COLO668 (cell line): ENCODE measurements at regions not wholly inside any gene's neighbourhood (a gene's known extent, or its start where the extent isn't known, plus 50 kb on each side); places are given as distances from the start of the nearest gene placed in this dataset.

ENCODE experiments used
- DNase-seq: peaks from one replicate; lab custom pipeline; 2025; ENCODE audit not compliant: unreplicated experiment; lab: John Stamatoyannopoulos, UW

- DNase-seq = no peak
Observed at GRCh38 chr5:133744960-133745308, 132.6 kb upstream of the FSTL4 start.

DNA sequence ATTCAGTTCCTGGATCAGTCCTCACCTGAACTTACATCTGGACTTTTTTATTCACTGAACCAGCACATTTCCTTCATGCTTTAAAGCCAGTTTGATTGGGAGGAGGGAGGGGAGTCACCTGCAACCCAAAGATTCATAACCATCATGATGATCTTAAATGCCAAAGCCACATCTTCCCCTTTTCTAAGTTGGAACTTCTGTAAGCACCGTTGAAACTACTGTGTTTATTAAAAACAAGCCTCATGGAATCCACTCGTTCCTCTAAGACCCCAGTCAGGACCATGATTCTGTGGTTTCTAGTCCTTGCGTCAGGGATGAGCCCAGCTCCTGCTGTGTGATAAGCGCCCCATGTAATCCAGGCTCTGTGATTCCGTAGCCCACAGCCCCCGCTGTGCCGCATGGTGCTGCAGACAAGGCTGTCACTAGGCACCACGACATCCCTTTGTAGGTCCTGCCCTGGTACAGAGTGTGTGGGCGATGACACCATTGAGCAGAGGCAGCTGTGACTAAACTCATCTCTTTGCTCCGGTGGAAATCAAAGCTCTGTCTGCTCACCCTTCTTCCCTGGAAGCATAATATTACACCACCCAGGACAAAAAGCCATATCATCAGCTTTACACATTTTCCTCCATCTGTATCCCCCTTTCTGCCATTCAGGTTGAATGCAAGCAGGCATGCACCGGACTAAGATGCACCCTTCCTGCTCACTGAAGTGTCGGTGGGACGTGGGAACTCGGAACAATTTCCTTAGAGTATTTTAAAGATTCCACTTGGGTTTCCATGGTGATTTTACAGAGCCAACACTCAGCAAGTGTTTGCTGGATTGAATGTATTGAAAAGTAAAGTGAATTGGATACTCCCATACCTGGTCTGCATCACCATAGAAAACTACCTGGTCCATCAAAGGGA lies 132.0 kb upstream of the FSTL4 start:
- no peak for DNase-seq

DNA sequence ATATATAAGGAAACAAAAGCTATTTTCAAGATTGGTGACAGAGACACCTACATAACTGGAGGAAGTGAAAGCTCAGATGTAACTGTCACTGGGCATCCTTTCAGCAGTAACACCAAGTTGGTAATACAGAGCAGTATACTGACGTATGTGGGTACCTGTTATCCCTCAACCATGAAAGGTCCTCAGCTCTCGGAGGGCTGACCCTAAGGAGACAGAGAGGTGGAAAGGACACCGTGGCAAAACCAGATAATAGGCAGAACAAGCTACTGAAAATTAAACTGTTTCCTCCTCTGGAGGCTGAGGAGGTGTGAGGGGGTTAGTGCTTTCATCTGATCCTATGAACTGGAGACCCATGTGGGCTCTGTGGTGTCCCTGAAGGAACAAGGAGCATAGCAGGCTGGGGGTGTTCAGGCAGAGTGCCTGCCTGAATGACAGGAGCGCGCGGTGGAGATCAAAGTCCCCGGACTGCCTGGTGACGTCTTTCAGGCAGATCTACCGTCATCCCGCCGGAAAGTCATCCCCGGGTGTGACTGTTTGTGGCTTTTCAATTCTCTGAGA lies 130.2 kb upstream of the FSTL4 start:
- DNase-seq = no peak

- no peak for DNase-seq
Observed at GRCh38 chr5:133741818-133742355, 129.5 kb upstream of the FSTL4 start.

DNA sequence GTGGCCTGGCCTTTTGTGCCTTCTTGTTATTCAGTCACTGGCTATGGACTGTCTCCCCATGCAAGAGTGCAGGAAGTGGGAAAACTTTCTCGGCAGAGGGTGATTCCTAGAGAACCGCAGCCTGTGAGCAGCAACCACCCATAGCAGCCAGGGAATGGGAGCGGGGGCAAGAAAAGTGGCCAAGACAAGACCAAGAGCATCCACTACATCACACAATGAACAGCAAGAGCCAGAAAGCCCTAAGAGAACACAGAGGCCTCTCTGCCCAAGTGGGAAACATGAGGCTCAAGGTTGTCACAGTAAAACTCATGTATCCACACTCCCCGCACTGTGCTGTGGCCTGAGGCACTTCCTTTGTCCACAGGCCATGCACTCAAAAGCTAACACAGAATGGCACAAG lies 129.1 kb upstream of the FSTL4 start:
- DNase-seq = no peak

GRCh38 chr5:133739181-133739780 lies 126.9 kb upstream of the FSTL4 start:
- no peak for DNase-seq

DNA sequence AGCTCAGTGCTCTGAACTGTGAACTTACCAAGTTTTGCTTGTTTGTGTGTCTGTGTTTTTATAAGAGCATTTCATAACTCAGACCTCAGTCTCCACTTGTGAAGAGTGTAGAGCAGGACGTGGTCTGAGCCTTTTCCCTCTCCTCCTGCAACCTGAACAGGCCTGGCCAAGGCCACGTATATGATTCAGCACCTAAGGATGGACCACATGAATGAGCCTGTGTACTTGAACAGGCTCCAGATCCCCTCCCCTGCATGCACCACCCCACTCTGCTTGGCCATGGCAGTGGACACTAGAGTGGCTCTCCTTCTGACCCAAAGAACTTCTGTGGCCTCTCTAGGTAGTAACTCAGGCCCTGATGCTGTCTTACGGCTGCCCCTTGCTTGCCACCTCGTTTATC lies 125.9 kb upstream of the FSTL4 start:
- DNase-seq = no peak

DNA sequence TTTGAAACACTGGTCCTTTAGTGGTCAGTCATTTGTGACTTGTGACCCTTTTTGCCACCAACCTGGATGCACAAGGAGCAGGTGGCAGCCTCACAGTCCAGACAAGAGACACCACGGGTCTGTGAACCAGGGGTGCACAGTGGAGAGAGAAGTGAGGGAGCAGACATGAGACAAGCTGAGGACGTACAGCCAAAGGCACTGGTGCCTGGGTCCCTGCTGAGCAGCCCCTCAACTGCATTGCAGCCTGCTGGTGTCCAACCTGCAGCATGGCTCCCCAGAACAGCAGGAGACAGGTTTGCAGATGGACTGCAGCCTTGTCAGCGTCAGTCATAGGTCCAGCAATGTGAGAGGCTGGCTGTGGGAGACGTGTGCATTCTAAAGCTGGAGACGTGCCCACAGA lies 124.2 kb upstream of the FSTL4 start:
- no peak for DNase-seq

DNA sequence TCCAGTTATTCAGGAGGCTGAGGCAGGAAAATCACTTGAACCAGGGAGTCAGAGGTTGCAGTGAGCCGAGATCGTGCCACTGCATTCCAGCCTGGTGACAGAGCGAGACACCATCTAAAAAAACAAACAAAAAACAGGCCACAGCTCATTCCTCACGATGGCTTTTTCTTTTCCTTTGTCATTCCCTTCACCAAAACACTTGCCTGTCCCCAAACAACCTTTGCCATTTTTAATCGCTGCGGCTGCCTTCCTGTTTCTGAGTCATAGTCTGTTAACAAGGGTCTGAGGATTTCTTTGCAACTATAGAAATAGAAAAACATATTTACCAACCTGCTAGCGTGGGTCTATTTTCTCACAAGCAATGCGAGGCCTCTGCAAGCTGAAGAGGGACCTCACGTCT lies 123.0 kb upstream of the FSTL4 start:
- no peak for DNase-seq

- DNase-seq = no peak
Observed at GRCh38 chr5:133734916-133735315, 122.6 kb upstream of the FSTL4 start.

DNA sequence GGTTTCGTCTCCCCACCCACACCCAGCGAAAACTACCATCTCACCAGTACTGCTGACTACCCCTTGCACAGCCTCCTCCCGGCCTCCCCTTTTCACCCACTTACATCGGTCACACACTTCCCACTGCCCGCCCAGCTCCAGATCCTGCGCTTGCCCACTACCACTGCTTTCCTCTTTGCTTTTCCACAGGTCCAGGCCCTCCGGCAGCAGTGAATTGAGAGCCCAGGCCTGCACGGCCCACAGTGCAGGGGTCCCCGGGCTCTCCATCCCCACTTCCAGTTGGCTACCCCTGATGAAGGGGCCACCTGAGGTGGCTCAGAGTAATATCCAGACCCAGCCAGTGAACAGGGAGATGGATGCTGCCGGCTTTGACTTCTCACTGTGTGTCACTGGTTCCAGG lies 120.2 kb upstream of the FSTL4 start:
- DNase-seq = no peak

DNA sequence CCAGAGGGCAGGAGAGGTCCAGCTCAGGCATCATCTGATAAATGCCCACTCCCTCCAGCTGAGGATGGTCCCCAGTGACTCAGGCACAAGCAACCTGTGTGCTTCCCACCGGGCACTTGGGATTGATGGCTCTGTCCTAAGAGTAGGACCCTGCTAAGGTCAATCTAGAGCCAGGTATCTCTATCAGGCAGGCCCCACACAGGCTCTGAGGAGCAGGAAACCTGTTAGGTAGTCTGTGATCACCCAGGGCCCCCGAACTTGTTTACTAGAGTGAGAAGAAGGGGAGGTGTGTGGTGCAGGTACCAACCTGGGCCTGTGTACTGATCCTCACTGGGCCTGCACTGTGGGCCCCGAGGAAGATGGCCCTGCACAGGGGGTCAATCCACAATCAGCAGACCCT lies 119.6 kb upstream of the FSTL4 start:
- no peak for DNase-seq

DNA sequence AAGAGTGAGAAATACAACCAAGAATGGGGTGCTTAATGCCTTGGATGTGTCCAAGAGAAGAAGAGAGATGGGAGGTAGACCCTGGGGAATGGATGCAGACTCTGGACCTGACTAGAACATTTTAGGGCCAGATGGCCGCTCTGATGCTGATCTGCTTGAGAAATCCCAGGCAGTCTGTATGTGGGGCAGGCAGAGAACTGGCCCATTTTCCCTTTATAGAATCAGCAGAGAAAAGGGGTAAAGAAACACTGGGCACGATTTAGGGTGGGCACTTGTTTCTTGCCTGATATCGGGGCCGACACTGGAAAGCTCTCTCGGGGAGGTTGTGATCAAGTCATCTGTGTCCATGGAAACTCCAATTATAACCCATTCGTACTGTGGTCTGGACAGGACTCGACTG lies 118.5 kb upstream of the FSTL4 start:
- no peak for DNase-seq

DNA sequence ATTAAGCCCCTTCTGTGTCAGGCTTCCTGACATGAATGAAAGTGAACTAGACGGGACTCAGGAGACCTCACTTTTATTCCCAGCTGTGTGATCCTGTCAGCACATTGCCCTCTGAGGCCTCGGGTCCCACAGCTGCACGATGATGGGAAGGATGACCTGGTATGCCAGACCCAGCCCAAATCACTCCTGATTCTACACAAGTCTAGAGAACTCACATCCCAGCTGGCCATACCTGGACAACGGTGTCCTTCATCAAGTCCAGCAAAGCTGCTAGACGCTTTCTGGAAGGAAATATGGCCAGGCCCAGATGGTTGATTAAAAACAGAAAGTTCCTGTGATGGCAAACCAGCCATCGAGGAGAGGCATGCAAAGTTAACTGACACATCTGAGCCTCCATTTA lies 118.0 kb upstream of the FSTL4 start:
- DNase-seq = no peak

DNA sequence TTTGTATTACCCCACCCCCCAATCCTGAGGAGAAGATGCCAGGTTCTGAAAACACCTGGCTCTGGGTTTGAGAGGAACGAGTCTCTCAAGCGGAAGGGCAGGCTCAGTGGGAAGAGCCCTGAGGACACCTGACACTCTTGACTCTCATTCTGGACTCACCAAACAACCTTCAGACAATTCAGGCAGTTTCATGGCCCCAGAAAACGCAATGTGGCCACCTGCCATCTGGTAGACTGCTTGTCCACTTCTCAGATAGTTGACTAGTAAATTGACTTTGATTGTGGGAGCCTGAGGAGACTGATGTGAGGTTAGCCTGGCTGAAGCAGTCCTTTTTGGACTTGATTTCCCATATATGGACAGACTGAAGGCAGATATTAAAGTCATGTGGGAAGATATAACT lies 117.5 kb upstream of the FSTL4 start:
- DNase-seq = no peak

DNA sequence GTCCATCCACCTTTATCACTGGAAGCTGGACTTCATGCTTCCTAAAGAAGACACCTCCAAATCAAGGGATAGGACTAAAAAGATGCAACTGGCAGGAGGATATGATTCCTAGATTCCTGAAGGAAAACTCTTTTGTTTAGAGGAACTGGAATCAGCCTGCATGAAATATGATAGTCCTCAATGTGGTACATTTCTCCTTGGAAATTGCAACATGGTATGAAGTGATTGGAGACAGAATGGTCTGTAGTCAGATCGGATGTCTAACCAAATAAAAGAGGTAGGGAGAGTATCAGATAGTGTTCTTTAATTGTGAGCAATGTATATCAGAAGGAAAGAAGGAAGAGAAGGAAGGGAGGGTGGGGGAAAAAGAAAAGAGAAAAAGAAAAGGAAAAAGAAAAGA lies 116.1 kb upstream of the FSTL4 start:
- no peak for DNase-seq

GRCh38 chr5:133727636-133728035 lies 115.3 kb upstream of the FSTL4 start:
- DNase-seq = no peak

DNA sequence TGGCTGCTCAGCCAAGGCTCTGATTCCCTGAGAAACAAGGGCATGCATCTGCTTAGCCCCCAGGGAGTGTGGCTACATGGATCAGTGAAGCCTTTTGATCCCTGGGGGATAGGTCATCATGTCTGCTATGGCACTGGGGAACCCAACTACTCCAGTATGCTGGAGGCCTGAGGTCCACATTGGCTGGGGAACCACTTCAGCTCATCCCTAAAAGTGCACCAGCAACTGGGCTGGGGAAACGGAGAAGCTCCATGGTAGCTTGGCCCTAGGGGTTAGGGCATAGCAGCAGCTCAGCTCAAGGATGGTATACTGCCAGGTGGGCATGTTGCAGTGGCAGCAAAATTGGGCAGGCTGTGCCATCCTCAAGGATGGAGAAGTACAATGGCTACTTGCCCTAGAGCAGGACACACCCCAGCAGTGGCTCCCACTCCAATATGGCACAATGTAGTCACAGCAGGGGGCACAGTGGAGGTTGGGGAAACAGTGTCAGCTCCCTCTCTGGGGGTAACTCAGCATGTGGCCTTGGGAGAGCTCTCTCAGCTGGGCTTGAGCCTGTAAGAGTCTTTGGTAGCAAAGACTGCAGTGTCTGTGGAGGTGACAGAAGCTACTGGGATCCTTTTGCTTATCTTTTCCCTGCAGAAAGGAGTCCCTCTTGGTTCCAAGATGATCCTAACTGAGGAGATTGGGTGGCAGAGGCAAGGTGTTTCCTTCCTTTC lies 111.5 kb upstream of the FSTL4 start:
- DNase-seq = no peak

GRCh38 chr5:133723126-133723525 lies 110.8 kb upstream of the FSTL4 start:
- no peak for DNase-seq

GRCh38 chr5:133721365-133721764 lies 109.0 kb upstream of the FSTL4 start:
- no peak for DNase-seq

GRCh38 chr5:133718457-133718856 lies 106.1 kb upstream of the FSTL4 start:
- DNase-seq = no peak
